ENCODE measurements at regions not wholly inside any gene's neighbourhood (a gene's known extent, or its start where the extent isn't known, plus 50 kb on each side); places are given as distances from the start of the nearest gene placed in this dataset.
"Not testable (repeated sequence)": the region's sequence is repeated elsewhere in the genome, so short reads cannot be mapped to it uniquely, and the experiment has no call there.

- DNase-seq (ENCODE audit: low read depth in 2 of 2), result no peak
These were observed 1143.6 kb upstream of the ACVR2A start for GRCh38 chr2:146701183-146701582.

- no peak for DNase-seq (ENCODE audit: low read depth in 2 of 2)
These were observed 1147.5 kb upstream of the ACVR2A start for GRCh38 chr2:146697307-146697706.

GRCh38 chr2:146696787-146697186 lies 1148.0 kb upstream of the ACVR2A start:
- DNase-seq (ENCODE audit: low read depth in 2 of 2), result not testable (repeated sequence)

- no peak for DNase-seq (ENCODE audit: low read depth in 2 of 2)
These were observed 1162.8 kb upstream of the ACVR2A start for GRCh38 chr2:146681991-146682390.

- DNase-seq (ENCODE audit: low read depth in 2 of 2), result no peak
These were observed 1166.3 kb upstream of the ACVR2A start for GRCh38 chr2:146678516-146678915.

GRCh38 chr2:146677280-146677679 lies 1167.5 kb upstream of the ACVR2A start:
- no peak for DNase-seq (ENCODE audit: low read depth in 2 of 2)

- no peak for DNase-seq (ENCODE audit: low read depth in 2 of 2)
These were observed 1175.1 kb upstream of the ACVR2A start for GRCh38 chr2:146669735-146670134.

GRCh38 chr2:146666340-146666739 lies 1178.5 kb upstream of the ACVR2A start:
- DNase-seq (ENCODE audit: low read depth in 2 of 2), result no peak

- DNase-seq (ENCODE audit: low read depth in 2 of 2), result no peak
These were observed 1179.0 kb upstream of the ACVR2A start for GRCh38 chr2:146665800-146666199.

- no peak for DNase-seq (ENCODE audit: low read depth in 2 of 2)
These were observed 1183.2 kb upstream of the ACVR2A start for GRCh38 chr2:146661473-146662096.

- no peak for DNase-seq (ENCODE audit: low read depth in 2 of 2)
These were observed 1184.9 kb upstream of the ACVR2A start for GRCh38 chr2:146659976-146660375.

GRCh38 chr2:146652311-146652710 lies 1192.5 kb upstream of the ACVR2A start:
- DNase-seq (ENCODE audit: low read depth in 2 of 2), result no peak

GRCh38 chr2:146651361-146651760 lies 1193.5 kb upstream of the ACVR2A start:
- no peak for DNase-seq (ENCODE audit: low read depth in 2 of 2)

- no peak for DNase-seq (ENCODE audit: low read depth in 2 of 2)
These were observed 1202.8 kb upstream of the ACVR2A start for GRCh38 chr2:146642066-146642465.

GRCh38 chr2:146634230-146635097 lies 1210.4 kb upstream of the ACVR2A start:
- DNase-seq (ENCODE audit: low read depth in 2 of 2), result no peak

- DNase-seq (ENCODE audit: low read depth in 2 of 2), result no peak
These were observed 1211.7 kb upstream of the ACVR2A start for GRCh38 chr2:146633159-146633558.

- DNase-seq (ENCODE audit: low read depth in 2 of 2), result no peak
These were observed 1212.1 kb upstream of the ACVR2A start for GRCh38 chr2:146632707-146633106.

GRCh38 chr2:146624430-146625160 lies 1220.2 kb upstream of the ACVR2A start:
- DNase-seq (ENCODE audit: low read depth in 2 of 2), result no peak

GRCh38 chr2:146623771-146624170 lies 1221.1 kb upstream of the ACVR2A start:
- no peak for DNase-seq (ENCODE audit: low read depth in 2 of 2)

GRCh38 chr2:146621656-146622055 lies 1223.2 kb upstream of the ACVR2A start:
- no peak for DNase-seq (ENCODE audit: low read depth in 2 of 2)

GRCh38 chr2:146615778-146616177 lies 1229.1 kb upstream of the ACVR2A start:
- no peak for DNase-seq (ENCODE audit: low read depth in 2 of 2)

- no peak for DNase-seq (ENCODE audit: low read depth in 2 of 2)
These were observed 1236.3 kb upstream of the ACVR2A start for GRCh38 chr2:146608490-146608889.

- DNase-seq (ENCODE audit: low read depth in 2 of 2), result no peak
These were observed 1240.3 kb upstream of the ACVR2A start for GRCh38 chr2:146604521-146604920.
